Endodermal cell (in vitro differentiated cells): ENCODE measurements at regions not wholly inside any gene's neighbourhood (a gene's known extent, or its start where the extent isn't known, plus 50 kb on each side); places are given as distances from the start of the nearest gene placed in this dataset.

Source experiments
- DNase-seq: peaks from one replicate; pipeline ENCODE4 v3.0.0-alpha.2; 2017
- H3K27ac ChIP-seq: 2 replicates; pipeline ENCODE4 v1.5.1; 2013; ENCODE audit warnings: mild to moderate bottlenecking, low read depth, low read length, moderate library complexity
- H3K27me3 ChIP-seq: 2 replicates; pipeline ENCODE4 v1.6.1; 2013; ENCODE audit warnings: mild to moderate bottlenecking, low read length, moderate library complexity; ENCODE audit not compliant: insufficient read depth, control insufficient read depth, poor library complexity, severe bottlenecking
- H3K36me3 ChIP-seq: 2 replicates; pipeline ENCODE4 v1.7.0; 2013; ENCODE audit warnings: mild to moderate bottlenecking, low read length, moderate library complexity; ENCODE audit not compliant: control insufficient read depth, insufficient read depth
- H3K4me1 ChIP-seq: one replicate; pipeline ENCODE4 v1.7.0; 2013; ENCODE audit warnings: low read length; ENCODE audit not compliant: control insufficient read depth, insufficient read depth
- H3K4me3 ChIP-seq: 2 replicates; pipeline ENCODE4 v1.5.1; 2013; ENCODE audit warnings: mild to moderate bottlenecking, low read length, moderate library complexity
- H3K9ac ChIP-seq: 2 replicates; pipeline ENCODE4 v1.6.1; 2013; ENCODE audit warnings: mild to moderate bottlenecking, low read length, moderate library complexity; ENCODE audit not compliant: poor library complexity, severe bottlenecking; ENCODE audit errors: extremely low read depth
- H3K9me3 ChIP-seq: 2 replicates; pipeline ENCODE4 v1.6.1; 2013; ENCODE audit warnings: mild to moderate bottlenecking, low read length, moderate library complexity; ENCODE audit not compliant: control insufficient read depth
- H3K27ac Mint-ChIP-seq: 2 replicates; pipeline ENCODE4 v1.8.0; 2020; ENCODE audit warnings: mixed read lengths
- H3K27me3 Mint-ChIP-seq: 2 replicates; pipeline ENCODE4 v1.8.0; 2021; ENCODE audit warnings: mild to moderate bottlenecking, mixed read lengths; ENCODE audit not compliant: insufficient read depth
- H3K36me3 Mint-ChIP-seq: 2 replicates; pipeline ENCODE4 v1.8.0; 2020; ENCODE audit warnings: low read depth, mixed read lengths
- H3K4me1 Mint-ChIP-seq: 2 replicates; pipeline ENCODE4 v1.8.0; 2020; ENCODE audit warnings: mixed read lengths
- H3K4me3 Mint-ChIP-seq: 2 replicates; pipeline ENCODE4 v1.8.0; 2020; ENCODE audit warnings: mild to moderate bottlenecking, moderate library complexity, mixed read lengths
- H3K9me3 Mint-ChIP-seq: 2 replicates; pipeline ENCODE4 v1.8.0; 2020; ENCODE audit warnings: mild to moderate bottlenecking, mixed read lengths
- WGBS, 2 experiments: methylation state at CpG; one replicate each; pipeline versions ENCODE4 v1.1.5 to v1.1.7; 2013; ENCODE audit warnings: missing lambda C conversion rate in 2 of 2, mixed read lengths in 1 of 2; ENCODE audit not compliant: insufficient coverage in 1 of 2, insufficient read length in 1 of 2; 5-methylcytosine and 5-hydroxymethylcytosine counted together
- TF ChIP-seq, protein P1 (sequence below): fragments of 200-600 bp; sonication (generic); conservative IDR thresholded peaks from 2 replicates; pipeline ENCODE4 v1.5.0; 2021; ENCODE audit warnings: antibody characterized with exemption, mild to moderate bottlenecking

DNA sequence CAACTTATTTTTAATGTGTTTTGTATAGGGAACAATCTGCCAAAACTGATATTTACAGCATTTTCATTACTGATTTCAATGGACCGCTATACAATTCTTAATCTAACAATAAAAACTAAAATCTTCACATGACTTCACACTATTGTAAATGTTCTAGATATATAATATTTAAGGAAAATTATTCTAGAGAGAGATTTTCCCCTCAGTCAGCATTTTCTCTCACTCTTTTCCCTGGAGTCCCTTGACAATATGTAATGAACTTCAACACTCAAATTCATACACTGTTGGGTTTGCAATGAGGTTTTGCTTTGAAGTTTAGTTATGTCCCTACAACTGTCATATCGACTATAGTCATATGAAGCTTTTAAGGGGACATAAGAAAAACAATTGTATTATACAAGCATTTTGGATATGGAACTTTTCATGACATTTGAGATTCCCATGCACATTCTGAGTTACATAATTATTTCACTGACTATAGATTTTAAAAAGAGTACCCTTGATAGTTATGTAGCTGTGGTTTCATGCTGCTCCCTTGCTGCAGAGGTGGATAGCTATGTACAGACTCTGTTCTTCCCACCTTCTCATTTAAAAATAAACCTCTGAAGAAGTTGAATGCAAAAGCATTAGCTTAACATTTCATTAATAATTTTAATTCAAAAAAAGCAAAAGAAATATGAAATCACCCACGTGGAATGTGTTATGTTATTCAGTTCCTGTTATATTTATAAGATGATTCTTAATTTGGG lies 338.5 kb downstream of the AKAIN1 start:
- no peaks in the 10 kb centered on the region for H3K36me3 Mint-ChIP-seq
- no peaks in the 10 kb centered on the region for H3K27me3 Mint-ChIP-seq
- 98 to 100% methylated on average over 1 to 3 of the region's 3 CpGs for WGBS, 2 experiments
- H3K36me3 ChIP-seq: no peaks in the 10 kb centered on the region
- no peak overlapping the region for H3K9ac ChIP-seq
- H3K4me1 ChIP-seq: no peaks in the 10 kb centered on the region
- no peak overlapping the region for H3K4me3 ChIP-seq
- no peaks in the 10 kb centered on the region for H3K9me3 Mint-ChIP-seq
- H3K27me3 ChIP-seq: no peaks in the 10 kb centered on the region
- no peak for DNase-seq
- no peak overlapping the region for H3K27ac Mint-ChIP-seq
- no peak overlapping the region for H3K4me3 Mint-ChIP-seq
- TF ChIP-seq, protein P1, sequence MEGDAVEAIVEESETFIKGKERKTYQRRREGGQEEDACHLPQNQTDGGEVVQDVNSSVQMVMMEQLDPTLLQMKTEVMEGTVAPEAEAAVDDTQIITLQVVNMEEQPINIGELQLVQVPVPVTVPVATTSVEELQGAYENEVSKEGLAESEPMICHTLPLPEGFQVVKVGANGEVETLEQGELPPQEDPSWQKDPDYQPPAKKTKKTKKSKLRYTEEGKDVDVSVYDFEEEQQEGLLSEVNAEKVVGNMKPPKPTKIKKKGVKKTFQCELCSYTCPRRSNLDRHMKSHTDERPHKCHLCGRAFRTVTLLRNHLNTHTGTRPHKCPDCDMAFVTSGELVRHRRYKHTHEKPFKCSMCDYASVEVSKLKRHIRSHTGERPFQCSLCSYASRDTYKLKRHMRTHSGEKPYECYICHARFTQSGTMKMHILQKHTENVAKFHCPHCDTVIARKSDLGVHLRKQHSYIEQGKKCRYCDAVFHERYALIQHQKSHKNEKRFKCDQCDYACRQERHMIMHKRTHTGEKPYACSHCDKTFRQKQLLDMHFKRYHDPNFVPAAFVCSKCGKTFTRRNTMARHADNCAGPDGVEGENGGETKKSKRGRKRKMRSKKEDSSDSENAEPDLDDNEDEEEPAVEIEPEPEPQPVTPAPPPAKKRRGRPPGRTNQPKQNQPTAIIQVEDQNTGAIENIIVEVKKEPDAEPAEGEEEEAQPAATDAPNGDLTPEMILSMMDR: no peak
- peaks cover 4% of the 10 kb centered on the region for H3K4me1 Mint-ChIP-seq
- peaks cover 4% of the 10 kb centered on the region for H3K9me3 ChIP-seq
- no peak overlapping the region for H3K27ac ChIP-seq

DNA sequence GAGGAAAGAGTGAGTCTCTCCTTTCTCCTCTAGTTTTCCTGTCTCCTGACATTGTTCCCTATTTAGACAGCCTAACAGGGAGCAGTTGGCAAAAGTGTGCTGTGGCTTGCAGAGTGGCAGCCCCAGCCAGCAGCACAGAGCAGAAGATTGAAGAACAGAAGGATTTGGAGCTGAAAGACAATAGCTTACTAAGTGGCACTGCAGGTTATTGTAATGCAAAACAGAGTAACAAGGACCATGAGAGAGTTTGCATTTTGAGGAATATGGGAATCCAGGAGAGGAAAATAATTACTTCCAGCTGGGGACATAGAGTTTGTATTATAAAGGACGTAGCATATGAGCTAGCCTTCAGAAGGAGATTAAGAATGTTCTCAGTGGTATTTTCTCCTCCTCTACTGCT lies 342.4 kb downstream of the AKAIN1 start:
- H3K9ac ChIP-seq: no peak overlapping the region
- no peaks in the 10 kb centered on the region for H3K27me3 ChIP-seq
- no peaks in the 10 kb centered on the region for H3K36me3 ChIP-seq
- H3K27ac ChIP-seq: no peak overlapping the region
- TF ChIP-seq, protein P1: no peak
- H3K9me3 ChIP-seq: no peaks in the 10 kb centered on the region
- H3K27ac Mint-ChIP-seq: no peak overlapping the region
- no peak overlapping the region for H3K4me3 ChIP-seq
- no peak overlapping the region for H3K4me3 Mint-ChIP-seq
- H3K4me1 ChIP-seq: no peaks in the 10 kb centered on the region
- no peaks in the 10 kb centered on the region for H3K9me3 Mint-ChIP-seq
- WGBS, 2 experiments: 86% methylated on average over 1 of the region's 1 CpG; no CpG with 5 or more reads in 1 of the 2 experiments
- H3K27me3 Mint-ChIP-seq: no peaks in the 10 kb centered on the region
- peaks cover 4% of the 10 kb centered on the region for H3K4me1 Mint-ChIP-seq
- peak; percentile 69 for DNase-seq
- H3K36me3 Mint-ChIP-seq: no peaks in the 10 kb centered on the region

GRCh38 chr18:4851301-4851976 lies 345.6 kb downstream of the AKAIN1 start:
- no peaks in the 10 kb centered on the region for H3K27me3 Mint-ChIP-seq
- no peak overlapping the region for H3K9ac ChIP-seq
- H3K4me1 ChIP-seq: no peaks in the 10 kb centered on the region
- TF ChIP-seq, protein P1: no peak
- DNase-seq: no peak
- no peak overlapping the region for H3K27ac ChIP-seq
- no peaks in the 10 kb centered on the region for H3K9me3 ChIP-seq
- H3K27me3 ChIP-seq: no peaks in the 10 kb centered on the region
- no peak overlapping the region for H3K27ac Mint-ChIP-seq
- H3K36me3 Mint-ChIP-seq: no peaks in the 10 kb centered on the region
- H3K4me1 Mint-ChIP-seq: peaks cover 9% of the 10 kb centered on the region
- no peak overlapping the region for H3K4me3 ChIP-seq
- 67 to 100% methylated on average over 1 of the region's 1 CpG for WGBS, 2 experiments
- no peak overlapping the region for H3K4me3 Mint-ChIP-seq
- H3K36me3 ChIP-seq: no peaks in the 10 kb centered on the region
- H3K9me3 Mint-ChIP-seq: no peaks in the 10 kb centered on the region
